ENCODE measurements at regions not wholly inside any gene's neighbourhood (a gene's known extent, or its start where the extent isn't known, plus 50 kb on each side); places are given as distances from the start of the nearest gene placed in this dataset.

GRCh38 chr16:13780406-13781168 lies 139.4 kb upstream of the ERCC4 start:
- TF ChIP-seq POLR2A (IDR thresholded peaks at IDR 0.05; ENCODE audit: low read length) = no peak
- no peak for TF ChIP-seq GATA1 (IDR thresholded peaks at IDR 0.05; ENCODE audit: low read depth, low read length)

All from erythroblast (primary cell).